ENCODE measurements at regions not wholly inside any gene's neighbourhood (a gene's known extent, or its start where the extent isn't known, plus 50 kb on each side); places are given as distances from the start of the nearest gene placed in this dataset.
A peak's percentile ranks its signal among the peaks of the same experiment; 100 is the strongest.

- ATAC-seq, result no peak
Measured at GRCh38 chr2:65490222-65490621, 57.8 kb upstream of the SPRED2 start.

- no peak for ATAC-seq
Measured at GRCh38 chr2:65489269-65489668, 56.9 kb upstream of the SPRED2 start.

GRCh38 chr2:65488527-65488926 lies 56.1 kb upstream of the SPRED2 start:
- no peak for ATAC-seq

- ATAC-seq, result peak; percentile 72
Measured at GRCh38 chr2:65487404-65487803, 55.0 kb upstream of the SPRED2 start.

GRCh38 chr2:65486802-65487201 lies 54.4 kb upstream of the SPRED2 start:
- no peak for ATAC-seq

- no peak for ATAC-seq
Measured at GRCh38 chr2:65486282-65486681, 53.9 kb upstream of the SPRED2 start.

- no peak for ATAC-seq
Measured at GRCh38 chr2:65485839-65486238, 53.4 kb upstream of the SPRED2 start.

GRCh38 chr2:65483763-65484162 lies 51.4 kb upstream of the SPRED2 start:
- ATAC-seq, result no peak

GRCh38 chr2:65482971-65483370 lies 50.6 kb upstream of the SPRED2 start:
- no peak for ATAC-seq

All from esophagus mucosa (tissue), 1 donor.